Epithelial cell of proximal tubule (primary cell): ENCODE measurements at regions not wholly inside any gene's neighbourhood (a gene's known extent, or its start where the extent isn't known, plus 50 kb on each side); places are given as distances from the start of the nearest gene placed in this dataset.

Experiments used
- DNase-seq: peaks from one replicate; pipeline ENCODE4 v3.0.0-alpha.2; 2011; ENCODE audit warnings: low read depth
- H3K4me3 ChIP-seq: 2 replicates; pipeline ENCODE4 v1.5.1; 2011; ENCODE audit warnings: low read depth, mild to moderate bottlenecking, low read length
- TF ChIP-seq, protein P1 (sequence below): conservative IDR thresholded peaks from 2 replicates; pipeline ENCODE4 v1.5.1; 2012; ENCODE audit warnings: low read depth, mild to moderate bottlenecking, low read length

- no peak for DNase-seq
- H3K4me3 ChIP-seq, result no peak overlapping the region
- TF ChIP-seq, protein P1, sequence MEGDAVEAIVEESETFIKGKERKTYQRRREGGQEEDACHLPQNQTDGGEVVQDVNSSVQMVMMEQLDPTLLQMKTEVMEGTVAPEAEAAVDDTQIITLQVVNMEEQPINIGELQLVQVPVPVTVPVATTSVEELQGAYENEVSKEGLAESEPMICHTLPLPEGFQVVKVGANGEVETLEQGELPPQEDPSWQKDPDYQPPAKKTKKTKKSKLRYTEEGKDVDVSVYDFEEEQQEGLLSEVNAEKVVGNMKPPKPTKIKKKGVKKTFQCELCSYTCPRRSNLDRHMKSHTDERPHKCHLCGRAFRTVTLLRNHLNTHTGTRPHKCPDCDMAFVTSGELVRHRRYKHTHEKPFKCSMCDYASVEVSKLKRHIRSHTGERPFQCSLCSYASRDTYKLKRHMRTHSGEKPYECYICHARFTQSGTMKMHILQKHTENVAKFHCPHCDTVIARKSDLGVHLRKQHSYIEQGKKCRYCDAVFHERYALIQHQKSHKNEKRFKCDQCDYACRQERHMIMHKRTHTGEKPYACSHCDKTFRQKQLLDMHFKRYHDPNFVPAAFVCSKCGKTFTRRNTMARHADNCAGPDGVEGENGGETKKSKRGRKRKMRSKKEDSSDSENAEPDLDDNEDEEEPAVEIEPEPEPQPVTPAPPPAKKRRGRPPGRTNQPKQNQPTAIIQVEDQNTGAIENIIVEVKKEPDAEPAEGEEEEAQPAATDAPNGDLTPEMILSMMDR, result no peak
These were observed 88.9 kb upstream of the RPL34 start for GRCh38 chr4:108531461-108531860.

DNA sequence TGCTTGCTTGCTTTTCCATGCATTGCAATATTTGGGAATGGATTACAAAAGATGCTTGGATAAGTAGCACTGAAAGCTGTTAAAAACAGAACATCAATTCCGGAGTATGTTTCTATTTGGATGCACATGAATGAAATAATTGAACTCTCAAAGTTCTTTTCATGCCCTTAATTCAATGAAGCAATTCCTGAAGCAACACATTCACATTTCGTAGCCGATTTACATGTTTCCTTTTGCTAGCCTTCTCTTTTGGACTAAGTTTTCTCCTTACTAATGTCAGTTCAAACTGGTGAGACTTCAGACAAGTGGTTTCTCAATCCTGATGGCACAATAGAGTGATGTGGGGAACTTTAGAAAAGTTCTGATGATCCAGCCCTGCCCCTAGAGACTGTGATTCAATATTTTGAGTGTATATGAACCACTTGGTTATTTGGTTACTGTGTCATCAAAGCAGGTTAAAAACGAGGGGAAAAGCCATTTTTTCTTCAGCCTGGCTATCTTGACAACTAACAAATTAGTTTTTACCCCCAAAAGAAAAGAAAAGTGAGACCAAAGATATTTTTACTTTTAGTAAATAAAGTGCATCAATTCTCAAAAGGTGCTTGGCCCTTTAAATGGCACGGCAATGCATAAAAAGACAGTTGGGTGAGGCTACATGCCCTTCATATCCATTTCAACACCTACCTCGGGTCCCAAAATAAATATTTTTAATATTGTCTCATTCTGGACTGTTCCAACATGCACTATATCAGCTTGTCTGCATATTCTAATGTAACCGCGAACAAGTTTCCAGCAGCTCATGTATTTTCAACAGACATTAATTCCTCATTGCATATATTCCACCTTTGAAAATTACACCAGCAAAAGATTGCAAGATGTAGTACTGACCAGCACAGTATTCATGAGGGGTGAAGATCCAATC, 90.1 kb upstream of the RPL34 start:
- H3K4me3 ChIP-seq, result no peak overlapping the region
- TF ChIP-seq, protein P1, result no peak
- DNase-seq, result peak; percentile 49

DNA sequence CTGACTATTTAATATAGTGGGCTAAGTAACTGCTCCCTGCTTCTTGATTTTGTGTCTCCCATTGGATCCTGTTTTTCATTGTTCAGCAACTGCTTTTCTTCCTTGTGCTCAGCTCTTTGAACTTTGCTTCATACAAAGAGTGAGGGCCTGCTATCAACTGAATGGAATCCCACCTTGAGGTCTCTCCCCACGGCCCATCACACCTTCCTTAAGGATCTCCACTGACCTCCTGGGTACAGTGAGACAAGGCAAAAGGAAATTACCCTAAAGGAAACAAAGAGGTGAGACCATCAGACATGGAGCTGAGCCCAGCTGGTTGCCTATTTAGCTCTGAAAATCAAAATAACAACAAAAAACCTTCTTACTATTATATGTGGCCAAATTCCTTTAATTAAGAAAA, 91.3 kb upstream of the RPL34 start:
- TF ChIP-seq, protein P1, result no peak
- H3K4me3 ChIP-seq, result no peak overlapping the region
- no peak for DNase-seq

DNA sequence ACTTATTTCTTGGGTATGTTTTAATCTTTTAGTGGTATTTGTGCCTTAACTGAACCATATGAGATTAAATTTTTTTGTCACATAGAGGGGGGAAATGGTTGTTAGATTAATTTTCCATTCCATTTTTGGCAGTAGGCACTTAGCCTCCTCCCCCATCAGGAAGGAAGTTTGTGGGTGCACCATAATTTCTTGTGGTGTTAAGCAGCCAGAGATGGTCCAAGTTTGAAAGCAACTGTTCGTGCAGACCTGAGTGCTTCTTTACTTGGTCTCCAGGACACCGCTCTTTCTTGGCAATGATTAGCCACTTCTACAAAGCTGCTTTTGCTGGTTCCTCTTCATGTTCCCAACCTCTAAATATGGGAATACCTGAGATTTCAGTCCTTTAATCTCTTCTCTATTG, 92.7 kb upstream of the RPL34 start:
- H3K4me3 ChIP-seq, result no peak overlapping the region
- TF ChIP-seq, protein P1, result no peak

GRCh38 chr4:108520807-108521206, 99.6 kb upstream of the RPL34 start:
- DNase-seq, result no peak
- no peak overlapping the region for H3K4me3 ChIP-seq
- TF ChIP-seq, protein P1, result no peak

More for the DNA sequence above, 92.7 kb upstream of the RPL34 start:
- DNase-seq, result no peak

GRCh38 chr4:108519911-108520601, 100.3 kb upstream of the RPL34 start:
- TF ChIP-seq, protein P1, result no peak
- DNase-seq, result no peak

More at GRCh38 chr4:108519911-108520601, 100.3 kb upstream of the RPL34 start:
- H3K4me3 ChIP-seq, result no peak overlapping the region
